GM12864 (cell line): ENCODE measurements at regions not wholly inside any gene's neighbourhood (a gene's known extent, or its start where the extent isn't known, plus 50 kb on each side); places are given as distances from the start of the nearest gene placed in this dataset.

Experiments
- DNase-seq: peaks from one replicate; pipeline ENCODE4 v3.0.0-alpha.2; 2011; ENCODE audit warnings: low read depth
- H3K4me3 ChIP-seq: 2 replicates; pipeline ENCODE4 v1.5.1; 2011; ENCODE audit warnings: mild to moderate bottlenecking, low read depth, low read length, control low read depth
- CTCF ChIP-seq: IDR thresholded peaks from 2 replicates; pipeline ENCODE4 v1.5.1; 2011; ENCODE audit warnings: low read depth, mild to moderate bottlenecking, moderate library complexity, low read length, control low read depth, inconsistent platforms; ENCODE audit errors: missing control alignments

DNA sequence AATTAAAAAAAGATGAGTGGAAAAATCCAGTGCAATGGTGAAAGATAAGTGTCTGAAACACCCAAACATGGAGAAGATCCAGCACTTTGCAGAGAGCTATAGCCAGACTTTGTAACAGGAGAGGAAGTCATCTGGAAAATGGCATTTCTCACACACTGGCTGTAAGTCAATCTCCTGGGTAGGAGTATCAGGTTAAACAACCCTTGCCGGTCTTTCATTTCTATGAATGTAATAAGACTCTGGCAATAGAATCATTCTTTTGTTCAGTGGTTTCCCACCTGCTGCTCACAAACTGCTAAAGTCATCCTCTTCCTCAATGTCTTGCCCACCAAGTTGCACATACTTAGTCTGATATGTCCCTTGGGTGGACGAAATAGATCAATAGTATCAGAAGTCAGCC is 94.0 kb upstream of the ATP8A1 start:
- H3K4me3 ChIP-seq = no peak overlapping the region
- DNase-seq = no peak
- no peak for TF ChIP-seq CTCF

GRCh38 chr4:42750091-42750490 is 93.2 kb upstream of the ATP8A1 start:
- no peak overlapping the region for H3K4me3 ChIP-seq
- peak; percentile 12 for DNase-seq
- peak; percentile 31 for TF ChIP-seq CTCF

DNA sequence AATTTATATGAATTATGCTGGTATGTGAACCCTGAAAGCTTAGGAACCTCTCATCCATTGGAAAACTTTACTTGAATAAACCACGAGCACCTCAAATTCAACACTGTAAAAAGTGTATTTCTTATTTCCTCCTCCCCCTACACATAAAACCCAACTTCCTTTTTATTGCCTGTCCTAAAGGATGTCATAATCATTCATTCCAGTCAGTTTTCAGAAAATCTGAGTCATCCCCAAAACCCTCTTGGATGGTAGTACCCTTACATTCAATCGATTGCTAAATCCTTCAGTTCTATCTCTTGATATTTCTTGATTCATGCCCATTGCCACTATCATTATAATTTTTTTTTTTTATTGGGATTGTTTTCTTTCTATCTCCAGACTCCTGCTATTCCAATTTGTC is 91.1 kb upstream of the ATP8A1 start:
- TF ChIP-seq CTCF = no peak
- no peak for DNase-seq
- H3K4me3 ChIP-seq = no peak overlapping the region

GRCh38 chr4:42736527-42737195 is 79.8 kb upstream of the ATP8A1 start:
- no peak overlapping the region for H3K4me3 ChIP-seq
- TF ChIP-seq CTCF = no peak
- DNase-seq = no peak

DNA sequence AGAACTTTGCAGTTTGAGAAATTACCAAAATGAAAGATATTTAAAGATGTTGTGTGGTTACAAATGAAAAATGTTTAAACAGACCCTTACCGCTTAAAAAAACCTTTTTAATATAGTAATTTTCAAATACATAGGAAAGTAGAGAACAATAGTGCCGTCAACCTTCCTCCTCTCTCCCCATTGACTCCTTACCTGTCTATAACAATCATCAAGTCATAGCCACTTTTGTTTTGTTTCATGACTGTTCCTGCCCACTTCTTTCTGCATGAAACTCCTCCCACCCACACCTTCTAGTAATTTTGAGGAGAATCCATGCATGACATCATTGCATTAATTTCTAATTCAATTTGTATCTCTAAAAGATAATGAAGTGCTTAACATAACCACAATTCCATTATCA is 76.5 kb upstream of the ATP8A1 start:
- no peak for DNase-seq
- no peak overlapping the region for H3K4me3 ChIP-seq
- no peak for TF ChIP-seq CTCF

DNA sequence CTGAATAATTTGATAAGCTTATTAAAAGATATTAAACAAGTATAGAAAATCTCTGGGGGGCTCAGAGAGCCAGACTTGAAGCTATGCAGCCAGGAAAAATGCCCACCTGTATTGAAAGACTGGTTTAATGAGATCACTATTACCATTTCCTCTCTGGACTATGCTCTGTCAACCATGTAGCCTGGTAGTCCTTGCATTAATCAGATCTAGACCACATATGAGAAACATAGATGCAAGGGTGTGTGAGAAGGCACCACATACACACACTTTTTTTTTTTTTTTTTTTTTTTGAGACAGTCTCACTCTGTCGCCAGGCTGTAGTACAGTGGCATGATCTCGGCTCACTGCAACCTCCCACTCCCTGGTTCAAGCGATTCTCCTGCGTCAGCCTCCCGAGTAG is 75.9 kb upstream of the ATP8A1 start:
- no peak overlapping the region for H3K4me3 ChIP-seq
- no peak for DNase-seq
- no peak for TF ChIP-seq CTCF

DNA sequence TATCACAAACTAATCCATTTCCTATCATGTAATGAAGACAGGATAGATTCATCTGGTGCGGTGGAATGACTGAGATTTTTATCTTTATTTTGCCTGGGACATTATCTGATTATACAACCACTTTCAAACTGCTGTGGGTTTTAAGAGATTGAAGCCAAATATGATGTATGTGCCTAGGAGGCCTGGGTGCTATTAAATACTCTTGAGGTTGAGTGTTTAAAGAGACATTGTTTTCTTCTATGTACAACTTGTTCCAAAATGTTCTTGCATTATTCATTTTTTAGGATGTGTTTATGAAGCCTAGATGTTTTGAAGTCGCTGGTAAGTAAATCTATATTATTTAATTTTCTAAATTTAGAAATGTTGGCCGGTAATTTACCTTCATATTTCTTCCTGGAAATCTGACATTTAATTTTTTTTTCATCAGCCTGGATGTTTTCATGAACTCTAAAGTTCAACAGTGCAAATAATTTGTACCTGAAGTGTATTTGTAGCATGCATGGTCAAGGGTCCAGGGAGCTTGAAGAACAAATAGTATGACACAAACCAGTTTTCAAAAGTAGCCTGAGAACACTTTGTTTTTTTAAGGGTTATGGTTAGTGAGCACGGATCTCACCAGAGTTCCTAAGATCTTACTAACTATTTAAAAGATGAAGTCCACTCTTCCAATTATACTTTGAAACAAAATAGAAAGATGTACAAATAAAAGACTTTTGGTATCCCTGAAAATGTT is 72.8 kb upstream of the ATP8A1 start:
- no peak for TF ChIP-seq CTCF
- DNase-seq = no peak
- no peak overlapping the region for H3K4me3 ChIP-seq
